IPS DF 19.7 (cell line): ENCODE measurements at regions not wholly inside any gene's neighbourhood (a gene's known extent, or its start where the extent isn't known, plus 50 kb on each side); places are given as distances from the start of the nearest gene placed in this dataset.
A peak's percentile ranks its signal among the peaks of the same experiment; 100 is the strongest.

Experiments used
- DNase-seq: peaks from one replicate; pipeline ENCODE4 v3.0.0-alpha.2; 2013; ENCODE audit warnings: low read depth, low spot score

- peak; percentile 35 for DNase-seq
Observed at GRCh38 chr1:213374369-213374768, 323.3 kb downstream of the RPS6KC1 start.

- no peak for DNase-seq
Observed at GRCh38 chr1:213375002-213375401, 324.0 kb downstream of the RPS6KC1 start.

- DNase-seq: no peak
Observed at GRCh38 chr1:213376862-213377372, 325.9 kb downstream of the RPS6KC1 start.

- no peak for DNase-seq
Observed at GRCh38 chr1:213380865-213381264, 329.8 kb downstream of the RPS6KC1 start.

GRCh38 chr1:213381572-213382084 is 330.6 kb downstream of the RPS6KC1 start:
- no peak for DNase-seq

GRCh38 chr1:213383465-213383864 is 332.4 kb downstream of the RPS6KC1 start:
- no peak for DNase-seq

- no peak for DNase-seq
Observed at GRCh38 chr1:213385201-213385600, 334.2 kb downstream of the RPS6KC1 start.

- DNase-seq: no peak
Observed at GRCh38 chr1:213385806-213386324, 334.8 kb downstream of the RPS6KC1 start.

GRCh38 chr1:213387380-213388015 is 336.5 kb downstream of the RPS6KC1 start:
- no peak for DNase-seq

- DNase-seq: no peak
Observed at GRCh38 chr1:213388199-213388598, 337.2 kb downstream of the RPS6KC1 start.

- no peak for DNase-seq
Observed at GRCh38 chr1:213389061-213389581, 338.1 kb downstream of the RPS6KC1 start.

- no peak for DNase-seq
Observed at GRCh38 chr1:213391445-213391844, 340.4 kb downstream of the RPS6KC1 start.

GRCh38 chr1:213393860-213394259 is 342.8 kb downstream of the RPS6KC1 start:
- no peak for DNase-seq

- no peak for DNase-seq
Observed at GRCh38 chr1:213394837-213395236, 343.8 kb downstream of the RPS6KC1 start.

GRCh38 chr1:213397638-213398037 is 346.6 kb downstream of the RPS6KC1 start:
- DNase-seq: no peak

GRCh38 chr1:213399695-213400094 is 348.7 kb downstream of the RPS6KC1 start:
- DNase-seq: peak; percentile 35

GRCh38 chr1:213409208-213409631 is 358.2 kb downstream of the RPS6KC1 start:
- DNase-seq: no peak

- no peak for DNase-seq
Observed at GRCh38 chr1:213409971-213410370, 358.9 kb downstream of the RPS6KC1 start.

GRCh38 chr1:213414346-213414745 is 363.3 kb downstream of the RPS6KC1 start:
- no peak for DNase-seq

GRCh38 chr1:213414911-213415310 is 363.9 kb downstream of the RPS6KC1 start:
- no peak for DNase-seq

GRCh38 chr1:213415691-213416380 is 364.8 kb downstream of the RPS6KC1 start:
- DNase-seq: no peak

GRCh38 chr1:213416461-213417224 is 365.6 kb downstream of the RPS6KC1 start:
- no peak for DNase-seq
